Keratinocyte (primary cell): ENCODE measurements at regions not wholly inside any gene's neighbourhood (a gene's known extent, or its start where the extent isn't known, plus 50 kb on each side); places are given as distances from the start of the nearest gene placed in this dataset.

Experiments
- CTCF ChIP-seq, 3 experiments: IDR thresholded peaks in 1 of 3; conservative IDR thresholded peaks in 1 of 3; optimal IDR thresholded peaks in 1 of 3; 2 replicates in 2 of 3; 3 replicates in 1 of 3; pipeline versions ENCODE3 to v1.5.1; 2011; ENCODE audit warnings: low read length in 3 of 3, mild to moderate bottlenecking in 3 of 3, moderate library complexity in 2 of 3, control low read depth in 1 of 3, inconsistent platforms in 1 of 3; ENCODE audit not compliant: insufficient read depth in 2 of 3; ENCODE audit errors: extremely low read depth in 1 of 3
- EZH2 ChIP-seq: IDR thresholded peaks from one replicate; pipeline ENCODE4 v1.6.1; 2012; ENCODE audit warnings: inconsistent platforms, mild to moderate bottlenecking, low read length, moderate library complexity

- no peak for TF ChIP-seq CTCF (optimal IDR thresholded peaks at IDR 0.05 in 1 of 3, IDR thresholded peaks at IDR 0.05 in 1 of 3, conservative IDR thresholded peaks at IDR 0.05 in 1 of 3; ENCODE audit: extremely low read depth in 1 of 3, insufficient read depth in 2 of 3, low read length in 3 of 3)
- no peak for TF ChIP-seq EZH2
Measured at GRCh38 chr21:23021481-23021880, 2023.3 kb downstream of the NCAM2 start.
